Activated CD4-positive, alpha-beta memory T cell treated with anti-CD3 and anti-CD28 coated beads, Interleukin-2, amount 10 ng/mL, durations not matched to agents 7 days and 5 days (primary cell): ENCODE measurements at regions not wholly inside any gene's neighbourhood (a gene's known extent, or its start where the extent isn't known, plus 50 kb on each side); places are given as distances from the start of the nearest gene placed in this dataset.
"Not testable (repeated sequence)": the region's sequence is repeated elsewhere in the genome, so short reads cannot be mapped to it uniquely, and the experiment has no call there.

ENCODE experiments used
- CTCF ChIA-PET: fragments of 350-600 bp; sonication (Branson Sonifier 250); formaldehyde crosslinking; loops from one replicate; lab custom pipeline; 2021; ENCODE audit warnings: antibody characterized with exemption, inconsistent platforms; lab: Charles Lee
- POLR2A ChIA-PET: fragments of 350-600 bp; sonication (Branson Sonifier 250); formaldehyde crosslinking; loops from one replicate; lab custom pipeline; 2021; ENCODE audit warnings: antibody characterized with exemption; lab: Charles Lee
- DNase-seq: peaks from one replicate; pipeline ENCODE4 v3.0.0-alpha.2; 2020
- H3K27ac Mint-ChIP-seq: one replicate; pipeline ENCODE4 v1.8.0; 2021; ENCODE audit warnings: mild to moderate bottlenecking, mixed read lengths
- H3K27me3 Mint-ChIP-seq: one replicate; pipeline ENCODE4 v1.8.0; 2021; ENCODE audit warnings: mixed read lengths
- H3K36me3 Mint-ChIP-seq: one replicate; pipeline ENCODE4 v1.8.0; 2021; ENCODE audit warnings: low read depth, mixed read lengths
- H3K4me1 Mint-ChIP-seq: one replicate; pipeline ENCODE4 v1.8.0; 2021; ENCODE audit warnings: mixed read lengths
- H3K4me3 Mint-ChIP-seq: one replicate; pipeline ENCODE4 v1.8.0; 2021; ENCODE audit warnings: mild to moderate bottlenecking, mixed read lengths
- H3K9me3 Mint-ChIP-seq: one replicate; pipeline ENCODE4 v1.8.0; 2021; ENCODE audit warnings: mixed read lengths

- no peak for DNase-seq
- ChIA-PET CTCF (no interaction called here), POLR2A (no interaction called here)
- Mint-ChIP-seq H3K9me3 (peaks cover 4% of the 10 kb centered on the region), H3K27ac (no peak overlapping the region), H3K4me1 (no peaks in the 10 kb centered on the region), H3K4me3 (no peak overlapping the region), H3K36me3 (no peaks in the 10 kb centered on the region), H3K27me3 (no peaks in the 10 kb centered on the region)
Measured at GRCh38 chr5:107032629-107033028, 638.1 kb downstream of the EFNA5 start.

GRCh38 chr5:107028938-107029337 is 641.8 kb downstream of the EFNA5 start:
- Mint-ChIP-seq H3K36me3 (no peaks in the 10 kb centered on the region), H3K27ac (no peak overlapping the region), H3K9me3 (no peaks in the 10 kb centered on the region), H3K27me3 (no peaks in the 10 kb centered on the region), H3K4me1 (no peaks in the 10 kb centered on the region), H3K4me3 (no peak overlapping the region)
- no peak for DNase-seq
- ChIA-PET POLR2A (no interaction called here), CTCF (no interaction called here)

DNA sequence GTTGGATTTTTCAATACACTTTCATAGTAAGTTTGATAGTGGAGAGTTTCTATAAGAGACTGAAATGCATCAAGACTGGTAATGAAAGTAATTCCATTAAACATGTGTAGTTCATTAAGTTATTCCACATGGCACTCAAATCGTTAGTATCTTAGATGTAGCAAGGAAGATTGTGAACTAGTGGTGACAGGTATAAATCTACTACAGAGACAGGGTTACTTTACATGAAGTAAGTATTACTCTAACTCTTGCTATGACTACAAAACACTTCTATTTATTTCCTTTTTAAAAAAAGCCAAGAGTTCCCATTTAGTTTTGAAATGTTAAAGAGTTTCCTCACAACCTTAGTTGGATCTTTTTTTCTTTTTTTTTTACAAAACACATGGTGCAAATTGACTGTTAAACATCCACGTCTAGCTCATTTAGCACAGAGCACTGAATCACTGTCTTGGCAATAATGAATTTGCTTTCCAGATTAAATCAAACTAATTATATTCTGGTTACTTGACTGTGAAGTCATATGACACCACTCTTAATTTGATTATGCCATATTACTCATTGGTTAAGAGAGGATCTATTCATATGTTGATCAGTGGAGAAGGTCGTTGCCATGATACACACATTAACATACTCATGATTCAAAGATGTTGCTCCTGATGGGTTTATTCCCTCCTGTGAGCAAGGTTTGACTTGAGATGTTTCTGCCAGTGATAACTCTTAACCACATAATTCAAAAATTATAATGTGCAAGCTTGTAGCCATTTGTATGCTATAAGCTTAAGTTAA is 644.8 kb downstream of the EFNA5 start:
- CTCF ChIA-PET = no interaction called here
- Mint-ChIP-seq H3K27me3 (no peaks in the 10 kb centered on the region), H3K4me3 (no peak overlapping the region), H3K27ac (no peak overlapping the region), H3K9me3 (no peaks in the 10 kb centered on the region), H3K4me1 (no peaks in the 10 kb centered on the region), H3K36me3 (no peaks in the 10 kb centered on the region)
- no peak for DNase-seq
- POLR2A ChIA-PET = interaction anchor here (0.7 kb wide), 1 partner anchor 436 kb away, joined by 3 read pairs; no protein-coding TSS in a partner anchor

- Mint-ChIP-seq H3K9me3 (no peaks in the 10 kb centered on the region), H3K27ac (no peak overlapping the region), H3K27me3 (no peaks in the 10 kb centered on the region), H3K4me1 (no peaks in the 10 kb centered on the region), H3K4me3 (no peak overlapping the region), H3K36me3 (no peaks in the 10 kb centered on the region)
- DNase-seq = no peak
- ChIA-PET CTCF (no interaction called here), POLR2A (no interaction called here)
Measured at GRCh38 chr5:107023732-107024131, 647.0 kb downstream of the EFNA5 start.

- ChIA-PET CTCF (no interaction called here), POLR2A (no interaction called here)
- Mint-ChIP-seq H3K27me3 (no peaks in the 10 kb centered on the region), H3K4me1 (no peaks in the 10 kb centered on the region), H3K27ac (no peak overlapping the region), H3K9me3 (no peaks in the 10 kb centered on the region), H3K4me3 (no peak overlapping the region), H3K36me3 (no peaks in the 10 kb centered on the region)
- DNase-seq = no peak
Measured at GRCh38 chr5:107021575-107021974, 649.2 kb downstream of the EFNA5 start.

DNA sequence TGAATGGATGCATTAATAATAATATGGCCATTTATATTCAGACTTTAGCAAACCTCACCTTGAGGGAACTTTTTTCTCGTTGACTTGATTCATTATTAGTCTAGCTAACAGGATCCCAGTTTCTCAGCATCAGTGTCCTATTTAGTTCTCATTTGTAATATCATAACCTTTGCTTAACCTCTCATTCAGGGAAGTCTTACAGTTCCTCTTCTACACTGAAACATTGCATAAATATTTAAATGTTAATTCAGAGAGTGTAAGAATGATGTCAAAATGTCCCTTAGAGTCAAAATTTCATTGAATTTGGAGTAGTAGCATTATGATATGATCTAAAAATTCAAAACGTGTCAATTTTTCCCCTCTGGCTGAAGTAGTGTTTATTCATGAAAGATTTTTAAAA is 650.1 kb downstream of the EFNA5 start:
- H3K4me3 Mint-ChIP-seq = no peak overlapping the region
- ChIA-PET POLR2A (no interaction called here), CTCF (no interaction called here)
- H3K27ac Mint-ChIP-seq = no peak overlapping the region
- no peaks in the 10 kb centered on the region for H3K36me3 Mint-ChIP-seq
- no peaks in the 10 kb centered on the region for H3K9me3 Mint-ChIP-seq
- H3K4me1 Mint-ChIP-seq = no peaks in the 10 kb centered on the region
- DNase-seq = no peak
- H3K27me3 Mint-ChIP-seq = no peaks in the 10 kb centered on the region

- Mint-ChIP-seq H3K4me1 (no peaks in the 10 kb centered on the region), H3K27me3 (no peaks in the 10 kb centered on the region), H3K4me3 (no peak overlapping the region), H3K36me3 (no peaks in the 10 kb centered on the region), H3K9me3 (no peaks in the 10 kb centered on the region), H3K27ac (no peak overlapping the region)
- ChIA-PET POLR2A (no interaction called here), CTCF (no interaction called here)
- no peak for DNase-seq
Measured at GRCh38 chr5:107017616-107018015, 653.1 kb downstream of the EFNA5 start.

GRCh38 chr5:107012371-107012770 is 658.4 kb downstream of the EFNA5 start:
- no peaks in the 10 kb centered on the region for H3K4me1 Mint-ChIP-seq
- H3K36me3 Mint-ChIP-seq = no peaks in the 10 kb centered on the region
- H3K27ac Mint-ChIP-seq = no peak overlapping the region
- CTCF ChIA-PET = no interaction called here
- no peaks in the 10 kb centered on the region for H3K27me3 Mint-ChIP-seq
- POLR2A ChIA-PET = no interaction called here
- no peaks in the 10 kb centered on the region for H3K9me3 Mint-ChIP-seq
- H3K4me3 Mint-ChIP-seq = no peak overlapping the region
- no peak for DNase-seq

DNA sequence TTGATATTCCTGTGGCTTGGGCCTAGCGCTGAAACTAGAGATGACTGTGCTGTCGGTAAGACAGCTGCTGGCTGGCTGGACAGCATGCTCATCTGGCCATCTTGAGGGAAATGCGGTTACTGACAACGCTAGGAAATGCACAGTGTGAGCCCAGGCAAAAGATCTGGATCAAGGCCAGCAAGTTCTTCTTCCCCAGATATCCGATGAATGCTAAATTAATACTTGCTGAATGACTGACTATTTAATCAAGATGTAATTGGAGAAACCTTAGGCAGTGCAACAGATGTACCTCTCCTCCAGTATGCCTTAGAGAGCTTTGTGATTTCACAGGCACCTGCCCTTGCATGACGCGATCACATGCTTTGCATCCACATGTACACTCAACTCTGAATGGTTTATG is 659.1 kb downstream of the EFNA5 start:
- Mint-ChIP-seq H3K4me1 (no peaks in the 10 kb centered on the region), H3K9me3 (no peaks in the 10 kb centered on the region), H3K36me3 (no peaks in the 10 kb centered on the region), H3K27ac (no peak overlapping the region), H3K4me3 (no peak overlapping the region), H3K27me3 (no peaks in the 10 kb centered on the region)
- CTCF ChIA-PET = no interaction called here
- POLR2A ChIA-PET = no interaction called here
- no peak for DNase-seq

GRCh38 chr5:107010060-107010459 is 660.7 kb downstream of the EFNA5 start:
- H3K27me3 Mint-ChIP-seq = no peaks in the 10 kb centered on the region

DNA sequence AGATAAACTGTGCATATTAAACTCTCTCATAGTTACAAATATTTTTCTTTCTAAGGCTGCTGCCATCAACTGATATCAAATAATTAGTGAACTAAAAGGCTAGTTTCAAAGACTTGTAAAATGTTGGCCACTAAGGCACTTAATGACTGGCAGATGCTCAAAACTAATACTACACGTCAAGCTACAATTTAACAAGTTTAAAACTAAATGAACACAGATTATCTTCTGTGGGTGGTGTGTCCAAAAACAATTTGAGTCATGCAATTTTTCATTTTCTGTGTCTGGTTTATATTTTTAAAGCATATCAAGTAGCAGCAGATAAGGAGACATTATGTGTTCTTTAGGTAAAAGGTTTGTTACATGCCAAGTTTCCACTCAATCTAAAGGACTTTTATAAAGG is 665.1 kb downstream of the EFNA5 start:
- Mint-ChIP-seq H3K4me3 (no peak overlapping the region), H3K4me1 (no peaks in the 10 kb centered on the region)
- POLR2A ChIA-PET = no interaction called here

More at GRCh38 chr5:107010060-107010459, 660.7 kb downstream of the EFNA5 start:
- Mint-ChIP-seq H3K9me3 (no peaks in the 10 kb centered on the region), H3K36me3 (no peaks in the 10 kb centered on the region), H3K4me1 (no peaks in the 10 kb centered on the region), H3K4me3 (no peak overlapping the region), H3K27ac (no peak overlapping the region)
- ChIA-PET POLR2A (no interaction called here), CTCF (no interaction called here)
- no peak for DNase-seq

GRCh38 chr5:107005161-107005560 is 665.6 kb downstream of the EFNA5 start:
- CTCF ChIA-PET = no interaction called here
- Mint-ChIP-seq H3K27me3 (no peaks in the 10 kb centered on the region), H3K9me3 (no peaks in the 10 kb centered on the region), H3K27ac (no peak overlapping the region), H3K4me1 (no peaks in the 10 kb centered on the region), H3K4me3 (no peak overlapping the region), H3K36me3 (no peaks in the 10 kb centered on the region)
- DNase-seq = no peak
- POLR2A ChIA-PET = no interaction called here

More for the DNA sequence above, 665.1 kb downstream of the EFNA5 start:
- H3K27ac Mint-ChIP-seq = no peak overlapping the region
- H3K36me3 Mint-ChIP-seq = no peaks in the 10 kb centered on the region
- H3K27me3 Mint-ChIP-seq = no peaks in the 10 kb centered on the region
- no peaks in the 10 kb centered on the region for H3K9me3 Mint-ChIP-seq
- no peak for DNase-seq
- CTCF ChIA-PET = no interaction called here

DNA sequence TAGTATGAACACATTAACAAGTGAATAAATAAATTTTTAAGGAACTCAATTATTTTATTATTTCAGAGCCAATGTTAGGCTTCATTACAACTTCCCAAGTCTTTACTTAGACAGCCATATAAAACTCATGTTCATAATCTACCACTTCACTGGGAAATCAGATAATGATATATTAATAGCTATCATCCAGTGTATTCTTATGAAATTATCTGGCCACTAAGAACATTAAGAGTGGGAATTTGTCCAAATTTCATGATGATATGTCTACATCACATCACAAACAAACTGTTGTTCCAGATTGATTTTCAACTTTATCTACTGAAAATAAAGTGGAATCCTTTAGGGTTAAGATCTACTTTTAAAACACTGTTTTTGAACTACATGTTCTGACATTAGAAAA is 668.6 kb downstream of the EFNA5 start:
- no peaks in the 10 kb centered on the region for H3K36me3 Mint-ChIP-seq
- DNase-seq = no peak
- H3K27ac Mint-ChIP-seq = no peak overlapping the region
- POLR2A ChIA-PET = no interaction called here
- peaks cover 3% of the 10 kb centered on the region for H3K9me3 Mint-ChIP-seq
- no peaks in the 10 kb centered on the region for H3K4me1 Mint-ChIP-seq
- CTCF ChIA-PET = no interaction called here
- H3K27me3 Mint-ChIP-seq = no peaks in the 10 kb centered on the region
- H3K4me3 Mint-ChIP-seq = no peak overlapping the region

- H3K36me3 Mint-ChIP-seq, POLR2A ChIA-PET, H3K27ac Mint-ChIP-seq, H3K27me3 Mint-ChIP-seq, CTCF ChIA-PET, H3K9me3 Mint-ChIP-seq, H3K4me1 Mint-ChIP-seq, H3K4me3 Mint-ChIP-seq, DNase-seq: not testable (repeated sequence)
Measured at GRCh38 chr5:106999506-106999905, 671.2 kb downstream of the EFNA5 start.
